SK-N-SH treated with all-trans-retinoic acid at 6 μM for 48 hours (cell line): ENCODE measurements at regions not wholly inside any gene's neighbourhood (a gene's known extent, or its start where the extent isn't known, plus 50 kb on each side); places are given as distances from the start of the nearest gene placed in this dataset.

ENCODE experiments used
- GLIS3 ChIP-seq: fragments of 250-450 bp; sonication (Bioruptor Pico); IDR thresholded peaks from 2 replicates; pipeline ENCODE4 v1.5.0; 2020; ENCODE audit warnings: mild to moderate bottlenecking, moderate library complexity
- SNAI2 ChIP-seq: fragments of 250-450 bp; sonication (Bioruptor Pico); IDR thresholded peaks from 2 replicates; pipeline ENCODE4 v1.5.0; 2020; ENCODE audit warnings: mild to moderate bottlenecking, moderate library complexity
- TCF4 ChIP-seq: fragments of 250-450 bp; sonication (Bioruptor Pico); IDR thresholded peaks from 2 replicates; pipeline ENCODE4 v1.8.0; 2021; ENCODE audit warnings: mild to moderate bottlenecking, moderate library complexity, borderline replicate concordance
- TOX ChIP-seq: fragments of 250-450 bp; sonication (Bioruptor Pico); IDR thresholded peaks from 2 replicates; pipeline ENCODE4 v1.8.0; 2021; ENCODE audit warnings: mild to moderate bottlenecking, moderate library complexity, borderline replicate concordance

GRCh38 chr2:107466984-107467773 lies 359.5 kb upstream of the RGPD4 start:
- TF ChIP-seq TOX = no peak
- TF ChIP-seq SNAI2 = no peak
- no peak for TF ChIP-seq GLIS3 (CRISPR knock-in tag)
- no peak for TF ChIP-seq TCF4
